AG09319 (cell line): ENCODE measurements at regions not wholly inside any gene's neighbourhood (a gene's known extent, or its start where the extent isn't known, plus 50 kb on each side); places are given as distances from the start of the nearest gene placed in this dataset.

Source experiments
- DNase-seq: peaks from one replicate; pipeline ENCODE4 v3.0.0-alpha.2; 2010; ENCODE audit warnings: low read depth; ENCODE audit errors: extremely low read depth
- CTCF ChIP-seq: IDR thresholded peaks from 2 replicates; pipeline ENCODE4 v1.5.1; 2011; ENCODE audit warnings: low read depth, mild to moderate bottlenecking, inconsistent platforms, low read length, moderate library complexity

GRCh38 chr1:221638595-221638994, 103.3 kb downstream of the DUSP10 start:
- TF ChIP-seq CTCF: no peak
- DNase-seq: no peak

- TF ChIP-seq CTCF: no peak
Measured at GRCh38 chr1:221641811-221642210, 100.1 kb downstream of the DUSP10 start.

GRCh38 chr1:221643404-221644144, 98.3 kb downstream of the DUSP10 start:
- TF ChIP-seq CTCF: no peak
- no peak for DNase-seq

More at GRCh38 chr1:221641811-221642210, 100.1 kb downstream of the DUSP10 start:
- DNase-seq: no peak

- DNase-seq: no peak
Measured at GRCh38 chr1:221644145-221644448, 97.8 kb downstream of the DUSP10 start.

GRCh38 chr1:221644663-221645258, 97.1 kb downstream of the DUSP10 start:
- no peak for TF ChIP-seq CTCF
- no peak for DNase-seq

More at GRCh38 chr1:221644145-221644448, 97.8 kb downstream of the DUSP10 start:
- TF ChIP-seq CTCF: no peak

GRCh38 chr1:221648201-221648600, 93.7 kb downstream of the DUSP10 start:
- no peak for TF ChIP-seq CTCF
- DNase-seq: no peak
